ENCODE measurements at regions not wholly inside any gene's neighbourhood (a gene's known extent, or its start where the extent isn't known, plus 50 kb on each side); places are given as distances from the start of the nearest gene placed in this dataset.

GRCh38 chr11:29353833-29354232 lies 663.0 kb downstream of the KCNA4 start:
- Histone ChIP-seq H3K36me3 (ENCODE audit: insufficient read depth, low read length) (no peaks in the 10 kb centered on the region), H3K9me3 (ENCODE audit: control insufficient read depth, insufficient read depth, low read length) (no peaks in the 10 kb centered on the region), H3K9ac (ENCODE audit: low read depth, low read length) (no peak overlapping the region), H3K4me1 (ENCODE audit: insufficient read depth, low read length) (no peaks in the 10 kb centered on the region; the same call in 1 of the 2 replicates)

- H3K9me3 ChIP-seq (ENCODE audit: control insufficient read depth, insufficient read depth, low read length), result no peaks in the 10 kb centered on the region
- no peaks in the 10 kb centered on the region; the same call in 1 of the 2 replicates for H3K4me1 ChIP-seq (ENCODE audit: insufficient read depth, low read length)
- H3K9ac ChIP-seq (ENCODE audit: low read depth, low read length), result no peak overlapping the region
- no peaks in the 10 kb centered on the region for H3K36me3 ChIP-seq (ENCODE audit: insufficient read depth, low read length)
Measured at GRCh38 chr11:29352273-29352795, 664.5 kb downstream of the KCNA4 start.

GRCh38 chr11:29351301-29351873 lies 665.4 kb downstream of the KCNA4 start:
- Histone ChIP-seq H3K36me3 (ENCODE audit: insufficient read depth, low read length) (no peaks in the 10 kb centered on the region), H3K9ac (ENCODE audit: low read depth, low read length) (no peak overlapping the region), H3K4me1 (ENCODE audit: insufficient read depth, low read length) (no peaks in the 10 kb centered on the region; the same call in 1 of the 2 replicates), H3K9me3 (ENCODE audit: control insufficient read depth, insufficient read depth, low read length) (no peaks in the 10 kb centered on the region)

- no peaks in the 10 kb centered on the region for H3K36me3 ChIP-seq (ENCODE audit: insufficient read depth, low read length)
- H3K4me1 ChIP-seq (ENCODE audit: insufficient read depth, low read length), result no peaks in the 10 kb centered on the region
- H3K9ac ChIP-seq (ENCODE audit: low read depth, low read length), result no peak overlapping the region
- H3K9me3 ChIP-seq (ENCODE audit: control insufficient read depth, insufficient read depth, low read length), result no peaks in the 10 kb centered on the region
Measured at GRCh38 chr11:29343465-29344333, 673.1 kb downstream of the KCNA4 start.

- no peaks in the 10 kb centered on the region for H3K36me3 ChIP-seq (ENCODE audit: insufficient read depth, low read length)
- no peak overlapping the region for H3K9ac ChIP-seq (ENCODE audit: low read depth, low read length)
- no peaks in the 10 kb centered on the region for H3K4me1 ChIP-seq (ENCODE audit: insufficient read depth, low read length)
- H3K9me3 ChIP-seq (ENCODE audit: control insufficient read depth, insufficient read depth, low read length), result no peaks in the 10 kb centered on the region
Measured at GRCh38 chr11:29336727-29337575, 679.9 kb downstream of the KCNA4 start.

GRCh38 chr11:29334776-29335130 lies 682.1 kb downstream of the KCNA4 start:
- Histone ChIP-seq H3K36me3 (ENCODE audit: insufficient read depth, low read length) (no peaks in the 10 kb centered on the region), H3K9ac (ENCODE audit: low read depth, low read length) (no peak overlapping the region), H3K4me1 (ENCODE audit: insufficient read depth, low read length) (no peaks in the 10 kb centered on the region), H3K9me3 (ENCODE audit: control insufficient read depth, insufficient read depth, low read length) (no peaks in the 10 kb centered on the region)

GRCh38 chr11:29333993-29334775 lies 682.6 kb downstream of the KCNA4 start:
- no peaks in the 10 kb centered on the region for H3K4me1 ChIP-seq (ENCODE audit: insufficient read depth, low read length)
- H3K36me3 ChIP-seq (ENCODE audit: insufficient read depth, low read length), result no peaks in the 10 kb centered on the region
- H3K9ac ChIP-seq (ENCODE audit: low read depth, low read length), result no peak overlapping the region
- H3K9me3 ChIP-seq (ENCODE audit: control insufficient read depth, insufficient read depth, low read length), result no peaks in the 10 kb centered on the region

- no peaks in the 10 kb centered on the region for H3K4me1 ChIP-seq (ENCODE audit: insufficient read depth, low read length)
- no peaks in the 10 kb centered on the region for H3K9me3 ChIP-seq (ENCODE audit: control insufficient read depth, insufficient read depth, low read length)
- H3K9ac ChIP-seq (ENCODE audit: low read depth, low read length), result no peak overlapping the region
- H3K36me3 ChIP-seq (ENCODE audit: insufficient read depth, low read length), result no peaks in the 10 kb centered on the region
Measured at GRCh38 chr11:29331451-29332010, 685.3 kb downstream of the KCNA4 start.

- H3K36me3 ChIP-seq (ENCODE audit: insufficient read depth, low read length), result no peaks in the 10 kb centered on the region
- no peak overlapping the region for H3K9ac ChIP-seq (ENCODE audit: low read depth, low read length)
- no peaks in the 10 kb centered on the region for H3K4me1 ChIP-seq (ENCODE audit: insufficient read depth, low read length)
- H3K9me3 ChIP-seq (ENCODE audit: control insufficient read depth, insufficient read depth, low read length), result no peaks in the 10 kb centered on the region
Measured at GRCh38 chr11:29328961-29329441, 687.8 kb downstream of the KCNA4 start.

GRCh38 chr11:29327891-29328290 lies 688.9 kb downstream of the KCNA4 start:
- H3K9me3 ChIP-seq (ENCODE audit: control insufficient read depth, insufficient read depth, low read length), result no peaks in the 10 kb centered on the region
- H3K4me1 ChIP-seq (ENCODE audit: insufficient read depth, low read length), result no peaks in the 10 kb centered on the region
- no peak overlapping the region for H3K9ac ChIP-seq (ENCODE audit: low read depth, low read length)
- H3K36me3 ChIP-seq (ENCODE audit: insufficient read depth, low read length), result no peaks in the 10 kb centered on the region

- H3K9me3 ChIP-seq (ENCODE audit: control insufficient read depth, insufficient read depth, low read length), result no peaks in the 10 kb centered on the region
- no peaks in the 10 kb centered on the region for H3K36me3 ChIP-seq (ENCODE audit: insufficient read depth, low read length)
- no peaks in the 10 kb centered on the region for H3K4me1 ChIP-seq (ENCODE audit: insufficient read depth, low read length)
- H3K9ac ChIP-seq (ENCODE audit: low read depth, low read length), result no peak overlapping the region
Measured at GRCh38 chr11:29326757-29327156, 690.1 kb downstream of the KCNA4 start.

- H3K4me1 ChIP-seq (ENCODE audit: insufficient read depth, low read length), result no peaks in the 10 kb centered on the region
- no peaks in the 10 kb centered on the region for H3K9me3 ChIP-seq (ENCODE audit: control insufficient read depth, insufficient read depth, low read length)
- no peak overlapping the region for H3K9ac ChIP-seq (ENCODE audit: low read depth, low read length)
- H3K36me3 ChIP-seq (ENCODE audit: insufficient read depth, low read length), result no peaks in the 10 kb centered on the region
Measured at GRCh38 chr11:29324328-29324727, 692.5 kb downstream of the KCNA4 start.

- no peaks in the 10 kb centered on the region for H3K9me3 ChIP-seq (ENCODE audit: control insufficient read depth, insufficient read depth, low read length)
- no peaks in the 10 kb centered on the region for H3K4me1 ChIP-seq (ENCODE audit: insufficient read depth, low read length)
- no peaks in the 10 kb centered on the region for H3K36me3 ChIP-seq (ENCODE audit: insufficient read depth, low read length)
- H3K9ac ChIP-seq (ENCODE audit: low read depth, low read length), result no peak overlapping the region
Measured at GRCh38 chr11:29321293-29322132, 695.3 kb downstream of the KCNA4 start.
